Fibroblast of skin of back (primary cell): ENCODE measurements at regions not wholly inside any gene's neighbourhood (a gene's known extent, or its start where the extent isn't known, plus 50 kb on each side); places are given as distances from the start of the nearest gene placed in this dataset.
A peak's percentile ranks its signal among the peaks of the same experiment; 100 is the strongest.

Experiments
- DNase-seq: peaks from one replicate; pipeline ENCODE4 v3.0.0-alpha.2; 2013

GRCh38 chr1:10848109-10848684, 51.8 kb upstream of the CASZ1 start:
- DNase-seq, result no peak

- DNase-seq, result no peak
These were observed 53.6 kb upstream of the CASZ1 start for GRCh38 chr1:10850026-10850425.

GRCh38 chr1:10851024-10852013, 54.9 kb upstream of the CASZ1 start:
- DNase-seq, result no peak

DNA sequence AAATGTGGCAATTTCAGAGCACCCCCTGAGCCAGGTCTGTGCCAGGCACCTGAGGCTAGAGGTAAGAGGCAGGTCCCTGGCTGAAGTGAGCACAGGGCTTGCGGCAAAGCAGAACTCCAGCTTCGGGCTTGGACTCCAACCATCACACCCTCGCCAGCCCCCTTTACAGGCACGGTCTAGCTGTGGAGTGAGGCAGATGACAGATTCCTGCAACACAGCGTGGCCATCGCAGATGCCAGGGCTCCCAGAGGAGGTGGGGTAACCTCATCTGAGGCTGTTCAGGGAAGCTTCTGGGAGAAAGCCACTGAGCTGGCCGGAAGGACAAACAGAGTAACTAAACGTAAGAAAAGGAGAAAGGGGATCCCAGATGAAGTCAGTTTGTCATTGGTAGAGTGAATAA, 55.6 kb upstream of the CASZ1 start:
- no peak for DNase-seq

- DNase-seq, result no peak
These were observed 56.0 kb upstream of the CASZ1 start for GRCh38 chr1:10852486-10852885.

GRCh38 chr1:10852998-10853520, 56.6 kb upstream of the CASZ1 start:
- DNase-seq, result no peak

GRCh38 chr1:10853701-10854100, 57.3 kb upstream of the CASZ1 start:
- DNase-seq, result no peak

- DNase-seq, result no peak
These were observed 58.5 kb upstream of the CASZ1 start for GRCh38 chr1:10854856-10855459.

DNA sequence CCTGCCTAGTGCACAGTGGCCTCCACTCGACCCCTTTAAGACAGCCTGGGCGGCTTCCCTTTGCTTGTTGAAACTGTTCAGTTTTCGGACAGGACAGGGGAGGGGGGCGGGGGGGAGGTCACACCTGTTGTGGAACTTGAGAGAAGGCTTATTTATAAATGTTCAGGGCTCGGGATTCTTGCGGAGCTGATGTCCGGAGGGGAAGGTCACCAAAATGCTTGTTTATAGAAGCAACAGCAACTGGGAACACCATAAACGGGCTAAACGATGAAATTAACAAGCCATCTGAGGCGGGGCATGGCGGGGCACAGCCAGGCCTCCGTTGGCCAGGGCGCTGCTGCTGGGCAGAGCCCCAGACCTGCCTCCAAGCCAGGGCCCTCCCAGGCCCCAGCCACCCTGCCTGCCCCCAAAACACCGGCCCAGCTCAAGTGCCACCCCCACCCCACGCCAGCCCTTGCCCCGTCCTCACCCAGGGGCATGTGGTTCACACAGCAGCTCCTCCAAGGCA, 59.8 kb upstream of the CASZ1 start:
- no peak for DNase-seq

GRCh38 chr1:10856863-10857598, 60.6 kb upstream of the CASZ1 start:
- no peak for DNase-seq

DNA sequence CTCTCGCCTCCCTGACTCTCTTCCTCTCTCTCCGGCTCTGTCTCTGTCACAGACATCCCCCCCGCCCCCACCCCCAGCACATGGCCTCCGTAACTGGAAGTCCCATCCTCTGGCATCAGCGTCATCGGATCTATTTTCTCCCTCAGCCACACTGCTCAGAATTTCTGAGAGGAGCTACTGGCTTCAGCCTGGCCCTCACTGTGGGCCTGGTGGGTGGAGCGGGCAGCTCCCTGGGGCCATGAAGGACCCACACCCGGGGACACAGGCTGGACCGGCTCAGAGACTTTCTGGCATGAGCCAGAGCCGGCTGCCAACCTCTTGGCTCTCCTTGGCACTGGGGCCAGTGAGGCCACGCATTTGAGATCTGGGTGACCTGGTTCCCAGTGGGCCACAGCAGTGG, 61.2 kb upstream of the CASZ1 start:
- no peak for DNase-seq

DNA sequence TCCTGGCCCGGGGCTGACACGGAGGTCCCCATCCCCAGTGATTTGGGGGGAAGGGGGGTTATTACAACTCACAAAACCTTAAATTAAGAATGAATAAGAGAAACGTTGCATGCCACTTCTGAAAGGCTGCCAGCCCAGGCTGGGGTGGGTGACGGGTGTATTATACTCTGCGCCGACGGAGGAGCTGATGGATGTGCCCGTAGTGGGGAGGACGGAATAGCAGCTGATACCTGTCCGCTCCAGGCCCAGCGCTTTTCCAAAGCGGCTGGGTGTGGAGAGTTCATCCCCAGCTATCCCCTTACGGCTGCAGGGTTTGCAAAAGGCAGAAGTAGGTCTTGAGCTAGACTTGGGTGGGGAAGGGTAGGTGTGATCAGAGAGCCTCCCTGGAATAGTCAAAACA, 63.8 kb upstream of the CASZ1 start:
- no peak for DNase-seq

DNA sequence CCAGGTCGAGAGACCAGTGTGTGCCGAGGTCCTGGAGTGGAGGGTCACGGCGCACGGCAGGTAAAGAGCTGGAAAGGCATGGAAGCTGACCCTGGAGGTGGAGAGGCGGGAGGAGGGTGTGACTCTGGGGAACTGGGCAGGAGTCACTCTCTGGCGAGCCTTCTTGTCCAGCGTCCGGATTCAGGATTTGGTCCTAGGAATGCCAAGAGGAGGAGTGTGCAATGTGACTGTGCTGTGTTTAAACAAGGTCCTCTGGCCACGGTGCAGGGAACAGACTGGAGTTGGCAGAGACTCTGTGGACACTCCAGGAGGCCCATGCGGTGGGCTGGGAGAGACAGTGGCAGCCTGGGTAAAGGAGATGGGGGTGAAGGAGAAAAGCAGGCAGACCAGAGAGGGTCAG, 64.2 kb upstream of the CASZ1 start:
- no peak for DNase-seq

DNA sequence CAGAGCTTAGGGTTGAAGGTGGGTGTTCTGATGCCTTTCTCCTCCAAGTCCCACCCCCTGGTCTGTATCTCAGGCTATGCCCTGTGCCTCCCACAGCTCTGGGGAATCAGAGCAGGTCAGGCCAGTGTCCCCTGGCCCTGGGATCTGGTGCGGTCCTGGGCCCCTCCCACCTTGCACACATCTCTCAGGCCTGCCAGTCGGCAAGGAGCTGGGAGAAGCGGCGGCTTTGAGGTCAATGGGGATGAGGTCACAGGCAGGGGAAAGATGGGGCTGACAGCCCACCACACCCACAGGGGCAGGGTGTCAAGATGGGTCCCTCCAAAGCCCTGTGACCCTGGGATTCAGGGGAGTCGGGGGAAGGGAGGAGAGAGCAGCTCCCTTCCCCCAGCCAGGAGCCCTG, 65.4 kb upstream of the CASZ1 start:
- DNase-seq, result no peak

- DNase-seq, result no peak
These were observed 66.4 kb upstream of the CASZ1 start for GRCh38 chr1:10862743-10863335.

- DNase-seq, result no peak
These were observed 67.4 kb upstream of the CASZ1 start for GRCh38 chr1:10863886-10864285.

- no peak for DNase-seq
These were observed 68.3 kb upstream of the CASZ1 start for GRCh38 chr1:10864776-10865175.

- no peak for DNase-seq
These were observed 69.3 kb upstream of the CASZ1 start for GRCh38 chr1:10865518-10866320.

DNA sequence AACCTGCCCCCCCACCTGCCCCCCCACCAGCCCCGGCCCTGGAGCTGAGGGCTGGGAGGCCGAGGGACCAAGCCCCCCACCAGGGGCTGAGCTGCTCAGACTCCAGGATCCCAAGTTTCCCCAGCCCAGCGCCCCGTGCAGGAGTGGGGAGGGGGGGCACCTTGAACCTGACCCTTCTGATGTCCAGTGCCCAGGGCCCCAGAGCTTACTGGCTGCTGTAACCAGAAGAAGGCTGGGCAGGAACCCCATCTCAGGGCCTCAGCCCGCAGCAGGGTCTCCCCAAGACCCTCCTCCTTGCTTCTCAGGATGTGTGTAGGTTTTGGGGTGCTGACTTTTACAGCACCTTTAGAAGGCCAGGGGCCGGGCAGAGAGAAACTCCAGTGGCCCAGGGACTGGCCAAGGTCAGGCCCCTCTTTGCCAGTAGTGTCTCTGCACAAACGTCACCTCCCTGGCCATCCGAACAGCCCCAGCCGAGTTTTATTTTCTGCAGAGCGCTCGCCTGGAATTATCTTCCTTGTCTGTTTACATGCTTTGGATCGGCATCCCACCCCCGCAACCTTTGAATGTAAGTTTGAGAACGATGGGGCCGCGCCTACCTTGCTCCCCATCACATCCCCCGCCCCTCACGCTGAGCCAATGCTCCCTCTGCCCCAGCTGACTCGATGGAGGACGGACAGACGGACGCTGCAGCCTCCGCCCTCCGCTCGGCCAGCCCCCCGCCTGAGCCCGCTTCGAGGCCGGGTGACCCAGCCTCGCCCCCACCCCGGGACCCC, 70.1 kb upstream of the CASZ1 start:
- DNase-seq, result peak; percentile 8

DNA sequence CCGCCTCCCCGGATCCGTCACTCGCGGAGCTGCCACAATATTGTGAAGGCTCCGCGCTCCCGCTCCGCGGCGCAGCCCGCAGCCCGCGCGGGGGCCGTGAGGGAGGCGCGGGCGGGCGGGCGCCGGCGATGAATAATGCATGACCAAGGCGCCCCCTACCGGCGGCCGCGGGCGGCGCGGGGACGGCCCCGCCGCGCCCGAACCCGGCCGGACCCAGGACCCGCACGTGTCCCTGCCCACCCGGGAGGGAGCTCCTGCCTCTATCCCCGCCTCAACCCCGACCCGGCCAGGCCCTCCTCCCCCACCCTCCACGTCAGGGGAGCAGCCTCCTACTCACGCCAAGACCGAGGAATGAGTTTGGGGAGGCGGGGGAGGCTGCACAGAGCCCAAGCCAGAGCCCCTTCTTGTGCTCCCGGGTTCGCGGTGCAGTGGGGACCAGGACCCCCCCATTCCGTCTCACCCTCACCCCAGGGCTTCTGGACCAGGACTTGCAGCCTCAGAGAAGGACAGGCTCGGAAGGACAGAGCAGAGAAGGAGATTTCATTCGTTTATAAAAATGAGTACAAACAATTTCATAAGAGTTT, 70.8 kb upstream of the CASZ1 start:
- peak; percentile 38 for DNase-seq
